Right lobe of liver (tissue), 4 donors: ENCODE measurements at regions not wholly inside any gene's neighbourhood (a gene's known extent, or its start where the extent isn't known, plus 50 kb on each side); places are given as distances from the start of the nearest gene placed in this dataset.

Source experiments
- CTCF ChIP-seq, 4 donors: fragments of 200-600 bp in 3 of 4; fragments of 450-650 bp in 1 of 4; IDR thresholded peaks; one replicate each; pipeline versions ENCODE4 v1.5.1 to v1.8.0; 2016 to 2022; ENCODE audit warnings: antibody characterized with exemption in 4 of 4, mild to moderate bottlenecking in 2 of 4
- POLR2A ChIP-seq: fragments of 450-650 bp; IDR thresholded peaks from one replicate; pipeline ENCODE4 v1.6.1; 2017; ENCODE audit warnings: antibody characterized with exemption, mild to moderate bottlenecking
- donor health status: DM: no; HTN: no; CAD: no.
- donor health status: DM: no; HTN: no; CAD: no.
- donor health status: DM: no; HTN: yes; CAD: no.

- TF ChIP-seq CTCF (IDR thresholded peaks at IDR 0.05) (no peak), POLR2A (no peak)
Measured at GRCh38 chr1:232477728-232478127, 152.2 kb downstream of the SIPA1L2 start.
